Progenitor cell of endocrine pancreas (in vitro differentiated cells): ENCODE measurements at regions not wholly inside any gene's neighbourhood (a gene's known extent, or its start where the extent isn't known, plus 50 kb on each side); places are given as distances from the start of the nearest gene placed in this dataset.

ENCODE experiments used
- DNase-seq: peaks from one replicate; pipeline ENCODE4 v3.0.0; 2021; ENCODE audit warnings: low spot score; ENCODE audit not compliant: unreplicated experiment
- H3K27ac Mint-ChIP-seq: 2 replicates; pipeline ENCODE4 v1.8.0; 2021; ENCODE audit warnings: mild to moderate bottlenecking, moderate library complexity, mixed read lengths
- H3K27me3 Mint-ChIP-seq: 2 replicates; pipeline ENCODE4 v1.8.0; 2021; ENCODE audit warnings: mixed read lengths
- H3K36me3 Mint-ChIP-seq: 2 replicates; pipeline ENCODE4 v1.8.0; 2022; ENCODE audit warnings: mixed read lengths; ENCODE audit not compliant: insufficient read depth
- H3K4me1 Mint-ChIP-seq: 2 replicates; pipeline ENCODE4 v1.8.0; 2021; ENCODE audit warnings: low read depth, mixed read lengths
- H3K4me3 Mint-ChIP-seq: 2 replicates; pipeline ENCODE4 v1.8.0; 2021; ENCODE audit warnings: low read depth, mild to moderate bottlenecking, moderate library complexity, mixed read lengths
- H3K9me3 Mint-ChIP-seq: 2 replicates; pipeline ENCODE4 v1.8.0; 2021; ENCODE audit warnings: low read depth, mixed read lengths
- CTCF ChIP-seq: fragments of 200-600 bp; sonication (generic); IDR thresholded peaks from one replicate; pipeline ENCODE4 v1.5.0; 2021; ENCODE audit warnings: antibody characterized with exemption, mild to moderate bottlenecking; ENCODE audit not compliant: unreplicated experiment

DNA sequence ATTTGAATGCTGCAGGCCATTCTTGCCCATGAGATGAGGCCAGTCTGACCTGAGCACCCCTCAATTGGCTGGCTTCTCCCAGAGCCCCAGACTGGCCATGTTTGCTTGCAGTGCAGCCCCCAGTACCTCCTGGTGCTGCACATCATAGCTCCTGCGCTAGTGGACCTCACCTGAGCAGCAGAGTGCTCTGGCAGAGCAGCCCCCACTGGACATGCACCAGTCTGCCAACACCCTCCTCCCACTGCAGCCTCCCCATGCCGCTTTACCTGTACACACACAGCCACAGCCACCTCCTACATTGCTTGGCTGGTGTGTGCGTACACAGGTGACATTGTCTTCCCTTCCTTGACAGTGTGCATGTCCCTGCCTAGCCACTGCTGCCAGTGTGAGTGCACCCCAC, 940.2 kb downstream of the EFNA5 start:
- no peak for TF ChIP-seq CTCF
- no peaks in the 10 kb centered on the region for H3K27me3 Mint-ChIP-seq
- peaks cover 38% of the 10 kb centered on the region for H3K9me3 Mint-ChIP-seq
- DNase-seq: no peak
- H3K4me3 Mint-ChIP-seq: no peak overlapping the region
- no peak overlapping the region for H3K27ac Mint-ChIP-seq
- H3K36me3 Mint-ChIP-seq: peaks cover 5% of the 10 kb centered on the region
- H3K4me1 Mint-ChIP-seq: peaks cover 2% of the 10 kb centered on the region

DNA sequence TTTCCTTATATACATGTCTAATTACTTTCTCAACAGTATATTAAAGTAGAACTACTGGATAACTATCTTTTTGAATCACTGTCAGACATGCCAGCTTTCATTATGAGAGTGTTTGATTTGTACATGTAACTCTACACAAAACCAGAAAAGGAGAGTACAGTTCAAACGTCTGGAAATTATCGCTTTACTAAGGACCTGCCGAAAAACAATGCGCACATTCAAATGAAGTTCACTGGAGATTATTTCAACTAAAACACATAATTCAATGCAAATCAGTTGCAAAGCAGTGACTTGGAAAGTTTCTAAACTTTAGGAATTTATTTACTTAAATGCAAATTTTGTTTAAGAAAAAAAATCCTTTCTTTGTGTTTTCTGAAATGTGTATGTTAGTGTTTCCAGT, 942.5 kb downstream of the EFNA5 start:
- H3K27me3 Mint-ChIP-seq: no peaks in the 10 kb centered on the region
- H3K36me3 Mint-ChIP-seq: peaks cover 5% of the 10 kb centered on the region
- no peak overlapping the region for H3K27ac Mint-ChIP-seq
- peaks cover 17% of the 10 kb centered on the region for H3K9me3 Mint-ChIP-seq
- H3K4me3 Mint-ChIP-seq: no peak overlapping the region
- DNase-seq: no peak
- peaks cover 2% of the 10 kb centered on the region for H3K4me1 Mint-ChIP-seq
- no peak for TF ChIP-seq CTCF

GRCh38 chr5:106727071-106727470, 943.7 kb downstream of the EFNA5 start:
- Mint-ChIP-seq H3K9me3 (peaks cover 6% of the 10 kb centered on the region), H3K36me3 (peaks cover 2% of the 10 kb centered on the region), H3K4me3 (no peak overlapping the region), H3K27me3 (no peaks in the 10 kb centered on the region), H3K27ac (no peak overlapping the region), H3K4me1 (peaks cover 2% of the 10 kb centered on the region)
- no peak for DNase-seq
- TF ChIP-seq CTCF: no peak

- Mint-ChIP-seq H3K4me1 (no peaks in the 10 kb centered on the region), H3K36me3 (no peaks in the 10 kb centered on the region), H3K27ac (no peak overlapping the region)
These were observed 950.4 kb downstream of the EFNA5 start for GRCh38 chr5:106720367-106720766.

DNA sequence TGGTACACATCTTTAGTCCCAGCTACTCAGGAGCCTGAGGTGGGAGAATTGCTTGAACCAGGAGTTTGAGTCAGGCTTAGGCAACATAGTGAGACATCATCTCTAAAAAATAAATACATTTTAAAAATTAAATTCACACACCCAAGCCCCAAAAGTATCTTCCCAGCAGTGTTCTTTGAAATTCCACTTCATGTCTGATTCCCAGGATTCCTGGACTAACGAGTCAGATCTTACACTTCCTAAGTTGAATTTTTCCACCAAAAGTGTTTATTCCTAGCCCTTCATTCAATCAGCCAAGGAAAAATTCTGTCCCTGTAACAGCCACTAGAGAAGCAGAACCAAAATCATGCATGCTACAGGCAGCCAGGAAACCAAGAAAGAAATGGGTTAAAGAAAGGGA, 970.9 kb downstream of the EFNA5 start:
- no peak for DNase-seq
- Mint-ChIP-seq H3K9me3 (no peaks in the 10 kb centered on the region), H3K27me3 (no peaks in the 10 kb centered on the region), H3K36me3 (no peaks in the 10 kb centered on the region), H3K4me1 (no peaks in the 10 kb centered on the region), H3K27ac (no peak overlapping the region), H3K4me3 (no peak overlapping the region)
- no peak for TF ChIP-seq CTCF

More at GRCh38 chr5:106720367-106720766, 950.4 kb downstream of the EFNA5 start:
- no peaks in the 10 kb centered on the region for H3K27me3 Mint-ChIP-seq
- DNase-seq: no peak
- no peak overlapping the region for H3K4me3 Mint-ChIP-seq
- no peak for TF ChIP-seq CTCF
- peaks cover 7% of the 10 kb centered on the region for H3K9me3 Mint-ChIP-seq
